Ureter (tissue), 1 donor: ENCODE measurements at regions not wholly inside any gene's neighbourhood (a gene's known extent, or its start where the extent isn't known, plus 50 kb on each side); places are given as distances from the start of the nearest gene placed in this dataset.
"Not testable (repeated sequence)": the region's sequence is repeated elsewhere in the genome, so short reads cannot be mapped to it uniquely, and the experiment has no call there.

Experiments
- DNase-seq: peaks from one replicate; pipeline ENCODE4 v3.0.0-alpha.2; 2020; ENCODE audit warnings: low spot score
- donor health status: DM: yes; HTN: yes; CAD: no.

DNA sequence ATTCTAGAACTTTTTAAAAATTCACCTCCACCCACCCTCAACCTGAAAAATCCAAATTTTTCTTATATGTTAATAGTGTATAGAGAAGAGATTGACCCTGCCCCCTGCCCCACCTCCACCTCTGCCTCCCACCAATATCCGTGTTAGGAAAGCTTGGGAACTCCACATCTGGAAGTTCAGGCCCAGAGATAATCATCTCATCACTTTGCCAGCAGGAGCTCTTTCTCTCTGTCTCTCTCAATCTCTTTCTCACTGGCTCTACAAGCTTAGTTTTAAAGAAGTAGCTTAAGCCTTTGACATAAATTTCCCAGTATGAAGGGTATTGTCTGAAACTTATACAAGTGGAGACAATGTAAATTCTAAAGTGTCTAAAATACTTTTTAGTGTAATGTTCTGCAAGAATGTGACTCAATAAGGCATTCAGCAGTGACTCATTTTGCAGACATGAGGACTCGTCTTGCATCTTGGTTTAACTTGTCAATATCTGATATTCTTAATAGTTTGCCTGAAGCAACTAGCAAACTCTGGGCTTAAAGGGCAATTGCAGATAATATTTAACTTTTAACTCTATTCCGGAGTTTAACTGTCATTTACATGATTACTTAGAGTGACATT lies 299.8 kb upstream of the EPHA3 start:
- DNase-seq, result no peak

DNA sequence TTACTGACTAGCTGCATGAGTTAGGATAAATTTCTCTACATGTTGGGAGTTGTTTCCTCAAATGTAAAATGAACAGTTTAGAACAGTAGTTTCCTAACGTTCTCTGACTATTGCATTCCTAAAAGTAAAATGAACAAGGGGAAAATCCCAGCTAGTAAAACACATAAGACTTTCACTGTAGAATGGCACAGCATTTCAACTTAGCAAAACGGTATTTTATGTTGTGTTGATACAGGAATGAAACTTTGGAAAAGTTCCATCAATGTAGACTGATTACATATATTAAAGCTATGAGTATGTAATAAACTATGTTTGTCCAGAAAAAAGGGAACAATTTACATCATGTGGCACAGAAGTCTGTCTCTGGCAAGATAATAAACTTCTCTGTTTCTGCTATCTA lies 297.4 kb upstream of the EPHA3 start:
- no peak for DNase-seq

DNA sequence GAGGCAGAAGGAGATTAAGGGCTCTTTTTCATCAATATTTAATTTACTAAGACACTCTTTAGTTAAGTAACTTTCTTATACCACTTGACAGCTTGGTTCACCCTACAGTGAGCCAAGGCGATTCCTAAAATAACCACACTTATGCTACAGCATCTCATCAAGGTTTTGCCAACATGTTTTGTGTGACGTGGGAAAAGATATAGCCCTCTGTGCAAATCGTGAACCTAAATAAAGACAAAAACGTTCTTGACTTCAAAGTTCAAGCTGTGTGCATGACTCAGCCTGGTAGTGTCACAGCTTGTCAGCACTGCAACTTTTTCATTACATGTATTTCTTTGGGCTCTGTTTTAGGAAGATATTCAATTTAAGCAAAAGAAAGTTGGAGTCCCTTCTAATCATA lies 297.0 kb upstream of the EPHA3 start:
- DNase-seq, result no peak

DNA sequence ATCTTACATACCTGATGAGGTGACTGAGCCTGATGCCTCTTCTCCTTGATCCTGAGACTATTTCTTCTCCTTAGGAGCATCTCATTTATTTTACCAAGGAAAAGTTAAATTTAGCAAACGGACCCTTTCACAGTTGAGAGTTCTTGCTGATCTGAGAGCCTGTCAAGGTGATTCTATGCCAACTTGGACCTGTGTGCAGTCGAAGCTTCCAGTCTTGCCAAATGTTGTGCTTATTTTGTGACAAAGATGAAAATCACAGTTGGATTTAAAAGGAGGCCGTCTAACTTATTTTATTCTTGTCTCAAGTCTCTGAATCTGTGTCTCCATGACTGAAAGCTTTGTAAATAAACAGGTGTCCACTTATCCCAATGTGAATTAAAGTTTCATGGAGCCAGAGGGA lies 296.3 kb upstream of the EPHA3 start:
- DNase-seq, result no peak

DNA sequence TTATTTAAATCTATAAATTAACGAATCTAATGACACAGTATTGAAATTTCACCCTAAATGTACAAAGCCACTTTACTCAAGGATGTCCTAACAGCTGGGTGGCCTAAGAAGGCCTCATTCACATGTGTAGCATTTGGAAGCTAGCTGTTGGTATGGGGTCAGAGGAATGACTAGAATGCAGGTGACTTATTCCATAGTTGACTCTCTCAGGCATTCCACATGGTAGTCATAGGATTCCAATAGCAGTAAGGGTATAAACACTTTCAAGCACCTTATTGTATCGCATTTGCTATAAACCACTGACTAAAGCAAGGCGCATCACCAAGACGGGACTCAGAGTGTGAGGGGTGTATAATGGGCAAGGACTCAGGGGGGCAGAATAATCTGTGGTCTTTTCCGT lies 294.8 kb upstream of the EPHA3 start:
- no peak for DNase-seq

DNA sequence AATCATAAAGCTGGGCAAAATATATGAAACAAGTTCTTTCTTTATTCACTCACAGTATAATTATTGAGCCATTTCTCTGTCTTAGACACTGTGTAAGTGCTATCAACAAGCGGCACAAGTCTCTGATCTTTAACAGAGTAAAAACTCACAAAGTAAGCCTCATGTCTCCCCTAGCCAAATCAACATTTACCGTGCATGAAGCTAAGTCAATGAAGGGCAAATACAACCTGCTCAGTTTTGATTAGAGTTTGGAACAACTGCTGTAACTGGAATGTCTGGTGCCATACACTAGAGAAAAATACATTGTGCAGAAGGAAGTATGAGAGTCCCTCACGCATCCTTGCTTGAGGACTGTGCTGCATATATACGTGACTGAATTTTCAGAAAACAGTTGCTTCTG lies 291.0 kb upstream of the EPHA3 start:
- no peak for DNase-seq

DNA sequence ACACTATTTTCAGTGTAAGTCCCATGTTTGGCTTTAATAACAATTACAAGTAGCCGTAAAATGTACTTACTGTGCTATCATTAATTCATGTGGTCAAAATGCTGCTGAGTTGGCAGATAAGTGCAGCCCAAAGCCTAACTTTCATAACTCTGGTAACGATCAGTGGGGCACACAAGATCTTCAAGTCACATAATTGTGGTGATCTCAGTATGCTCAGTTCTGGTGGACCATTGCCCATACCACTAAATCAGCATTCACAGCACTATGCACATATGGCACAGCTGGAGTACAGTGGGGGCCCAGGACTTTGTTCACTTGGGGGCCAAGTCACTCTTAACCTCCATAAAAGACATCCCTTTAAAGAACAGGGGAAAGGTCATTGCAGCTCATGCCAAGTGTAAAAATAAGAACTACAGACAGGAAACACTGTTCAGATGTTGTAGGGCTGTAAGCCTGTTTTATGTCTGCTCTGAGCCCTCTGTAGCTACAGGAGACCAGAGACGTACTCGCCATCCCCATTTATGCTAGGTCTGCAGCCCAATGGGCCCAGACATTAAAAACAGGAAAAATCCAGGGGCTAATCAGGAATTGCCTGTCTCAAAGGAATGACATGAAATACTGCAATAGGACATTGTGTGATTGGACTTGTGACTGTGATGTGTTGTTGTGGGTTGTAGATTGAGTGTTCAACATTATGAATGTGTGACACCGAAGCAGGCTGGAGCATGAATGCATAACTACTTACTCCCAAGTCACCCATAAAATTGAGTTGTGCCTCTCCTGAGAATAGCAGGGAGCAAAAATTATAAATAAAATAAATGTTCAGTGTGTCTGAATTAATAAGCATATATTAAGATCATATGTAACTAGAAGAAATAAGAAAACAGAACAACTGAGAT lies 282.5 kb upstream of the EPHA3 start:
- DNase-seq, result no peak

DNA sequence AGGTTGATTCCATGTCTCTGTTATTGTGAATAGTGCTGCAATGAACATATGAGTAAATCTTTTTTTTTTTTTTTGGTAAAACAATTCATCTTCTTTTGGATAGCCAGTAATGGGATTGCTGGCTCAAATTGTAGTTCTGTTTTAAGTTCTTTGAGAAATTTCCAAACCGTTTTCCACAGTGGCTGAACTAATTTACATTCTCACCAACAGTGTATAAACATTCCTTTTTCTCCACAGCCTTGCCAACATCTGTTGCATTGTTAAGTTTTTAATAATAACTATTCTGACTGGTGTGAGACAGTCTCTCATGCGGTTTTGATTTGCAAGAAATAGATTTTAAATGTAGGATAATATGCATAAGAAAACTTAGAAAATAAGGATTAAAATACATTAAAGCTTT lies 279.0 kb upstream of the EPHA3 start:
- no peak for DNase-seq

DNA sequence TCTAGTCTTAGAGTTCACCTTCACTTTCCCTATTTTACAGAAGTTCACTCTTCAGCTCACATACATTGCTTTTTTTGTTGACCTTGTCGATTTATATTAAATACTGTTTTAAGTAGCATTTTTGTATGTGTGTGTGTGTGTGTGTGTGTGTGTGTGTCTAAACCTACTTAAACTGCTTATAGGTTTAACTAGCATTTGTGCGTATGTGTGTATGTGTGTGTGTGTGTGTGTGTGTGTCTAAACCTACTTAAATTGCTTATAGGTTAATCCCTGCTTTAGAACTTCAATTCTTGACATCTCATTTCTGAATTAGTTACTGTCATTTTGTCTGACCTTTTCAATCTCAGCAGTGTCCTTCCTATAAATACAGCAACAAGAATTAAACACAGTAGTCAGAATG lies 254.8 kb upstream of the EPHA3 start:
- no peak for DNase-seq

DNA sequence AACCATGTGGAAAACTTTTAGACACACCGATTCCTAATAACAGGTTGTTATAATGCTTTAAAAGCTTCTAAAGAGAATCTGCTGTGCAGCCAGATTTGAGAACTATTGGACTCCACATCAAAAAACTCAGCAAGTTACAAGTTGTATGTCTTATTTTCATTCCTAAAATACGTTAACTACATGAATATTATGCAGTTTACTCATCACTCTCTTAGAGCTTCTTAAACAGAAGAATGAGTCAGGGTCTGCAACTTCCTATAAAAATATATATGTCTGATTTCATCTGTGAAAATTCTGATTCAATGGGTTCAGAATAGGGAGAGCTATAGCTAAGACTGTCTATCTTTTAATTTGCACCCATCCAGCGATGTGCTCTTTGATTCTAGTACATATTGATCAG lies 244.2 kb upstream of the EPHA3 start:
- no peak for DNase-seq

DNA sequence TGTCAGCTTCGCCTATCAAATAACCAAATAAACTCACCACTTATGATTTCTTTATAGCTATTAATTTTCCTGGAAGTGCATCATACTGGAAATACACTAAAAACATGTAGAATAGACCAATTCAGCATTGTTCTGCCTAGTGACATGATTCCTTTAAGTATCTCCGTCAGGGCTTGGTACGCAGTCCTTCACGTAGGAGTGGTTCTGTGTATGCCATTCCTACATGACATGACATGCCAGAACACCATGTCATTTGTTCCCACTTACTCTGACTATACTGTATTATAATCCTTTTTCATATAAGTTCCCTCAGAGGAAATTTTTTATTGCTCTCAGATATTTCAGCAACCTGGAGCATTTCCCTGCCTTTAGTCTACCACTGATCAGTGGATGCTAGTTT lies 230.7 kb upstream of the EPHA3 start:
- DNase-seq, result no peak

DNA sequence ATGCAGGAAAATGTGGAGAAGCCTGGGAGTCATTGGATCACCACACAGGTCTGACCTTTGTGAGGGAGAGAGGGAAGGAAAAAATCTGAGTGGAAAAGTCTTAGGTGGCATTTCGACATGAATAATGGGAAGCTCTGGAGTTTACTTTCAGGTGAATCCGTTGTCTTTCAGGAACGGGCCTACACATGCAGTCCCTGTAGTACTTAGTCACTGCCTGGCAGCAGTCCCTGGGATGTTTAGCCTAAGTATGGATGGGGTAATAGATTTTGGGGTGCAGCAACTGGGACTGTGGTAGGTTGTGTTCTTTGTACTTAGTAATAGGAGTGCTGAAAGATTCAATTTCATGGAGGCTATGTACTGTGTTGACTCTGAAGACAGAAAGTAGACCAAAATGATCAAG lies 227.5 kb upstream of the EPHA3 start:
- no peak for DNase-seq

DNA sequence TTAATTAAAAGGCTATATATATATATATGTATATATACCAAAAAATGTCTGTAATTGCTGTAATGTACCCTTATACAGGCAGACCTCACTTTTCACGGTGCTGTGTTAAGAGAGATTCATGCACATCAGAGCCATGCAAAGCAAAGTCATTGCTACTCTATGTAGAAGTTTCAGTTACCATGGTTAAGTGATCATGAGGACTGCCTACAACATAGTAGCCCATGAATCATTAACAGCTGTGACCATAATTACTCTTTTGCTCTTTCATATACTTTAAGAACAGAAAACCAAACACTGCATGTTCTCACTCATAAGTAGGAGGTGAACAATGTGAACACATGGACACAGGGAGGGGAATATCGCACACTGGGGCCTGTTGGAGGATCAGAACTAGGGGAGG lies 225.3 kb upstream of the EPHA3 start:
- no peak for DNase-seq

DNA sequence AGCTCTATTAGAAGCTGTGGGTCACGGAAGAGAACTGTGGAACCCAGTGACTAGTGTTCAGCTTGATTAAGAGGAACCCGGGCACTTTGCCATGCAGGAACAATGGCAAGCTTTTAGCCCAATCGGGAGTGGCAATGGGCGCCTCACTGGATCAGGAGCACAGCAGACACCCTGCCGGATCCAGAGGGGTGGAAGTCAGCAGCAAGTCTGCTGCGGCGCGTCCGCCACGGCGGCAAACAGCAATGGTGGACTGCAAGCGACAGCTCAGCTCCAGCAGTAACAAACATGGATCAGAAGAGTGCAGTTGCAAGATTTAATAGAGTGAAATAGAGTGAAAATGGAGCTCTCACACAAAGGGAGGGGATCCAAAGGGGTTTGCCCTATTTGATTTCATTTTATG lies 220.8 kb upstream of the EPHA3 start:
- DNase-seq, result not testable (repeated sequence)

DNA sequence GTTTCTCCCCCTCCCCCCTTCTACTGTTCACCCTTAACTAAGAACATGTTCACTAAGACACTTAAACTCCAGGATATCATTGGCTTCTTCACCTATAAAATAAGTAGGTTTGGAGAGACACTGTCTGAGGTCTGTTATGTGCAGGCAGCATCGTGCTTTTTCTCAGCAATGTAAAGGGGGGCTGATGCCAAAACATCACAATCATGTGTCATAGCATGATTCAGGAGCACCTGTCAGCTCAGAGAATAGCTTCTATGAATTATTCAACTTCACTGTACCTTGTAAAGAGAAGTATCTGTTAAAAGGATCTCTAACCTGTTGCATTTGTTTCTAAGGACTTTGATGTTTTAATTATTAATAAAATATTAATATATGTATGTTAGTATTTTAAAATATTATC lies 211.4 kb upstream of the EPHA3 start:
- no peak for DNase-seq

DNA sequence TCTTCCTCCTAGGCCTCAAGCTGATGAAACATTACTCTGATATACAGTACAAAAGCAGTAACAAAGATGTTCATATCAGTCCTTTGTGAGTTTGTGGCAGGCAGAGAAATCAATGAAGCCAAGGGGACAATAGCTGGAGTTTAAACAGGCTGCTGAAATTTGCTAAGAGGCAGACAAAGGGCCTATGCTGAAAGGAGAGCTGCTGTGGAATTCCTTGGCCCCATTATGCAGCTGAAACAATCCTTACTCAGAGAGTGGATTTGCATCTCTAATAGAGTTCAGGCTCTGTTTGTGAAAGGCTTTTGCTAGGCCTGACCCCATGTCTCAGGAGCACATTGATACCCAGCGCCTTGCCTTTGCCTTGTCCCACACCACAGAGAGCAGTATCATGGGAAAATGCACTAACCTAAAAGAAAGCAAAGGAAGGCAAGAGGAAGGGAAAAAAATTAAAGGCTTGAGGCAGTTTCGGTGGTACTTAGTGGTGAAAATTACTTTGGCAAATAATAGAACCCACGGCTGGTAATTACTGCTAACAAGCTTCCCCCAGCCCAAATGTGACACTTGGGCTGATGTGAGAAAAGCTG lies 195.0 kb upstream of the EPHA3 start:
- DNase-seq, result no peak

DNA sequence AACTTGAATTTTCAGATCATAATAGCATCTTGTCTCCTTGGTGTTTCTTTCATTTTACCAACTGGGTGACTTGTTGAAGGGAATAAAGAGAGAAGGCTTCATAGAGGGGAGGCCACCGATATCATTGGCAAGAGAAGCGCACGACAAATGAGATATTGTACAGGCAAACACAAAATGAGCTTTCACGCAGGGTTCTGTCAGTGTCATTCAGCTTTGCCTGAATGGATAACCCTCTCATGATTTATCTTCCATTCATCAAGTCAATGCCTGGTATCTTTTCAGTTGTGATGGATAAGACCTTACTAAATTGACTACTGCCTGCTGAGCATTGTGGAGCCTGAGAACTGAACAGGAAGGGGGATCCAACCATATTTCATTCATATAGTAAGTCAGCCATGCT lies 188.6 kb upstream of the EPHA3 start:
- DNase-seq, result no peak

DNA sequence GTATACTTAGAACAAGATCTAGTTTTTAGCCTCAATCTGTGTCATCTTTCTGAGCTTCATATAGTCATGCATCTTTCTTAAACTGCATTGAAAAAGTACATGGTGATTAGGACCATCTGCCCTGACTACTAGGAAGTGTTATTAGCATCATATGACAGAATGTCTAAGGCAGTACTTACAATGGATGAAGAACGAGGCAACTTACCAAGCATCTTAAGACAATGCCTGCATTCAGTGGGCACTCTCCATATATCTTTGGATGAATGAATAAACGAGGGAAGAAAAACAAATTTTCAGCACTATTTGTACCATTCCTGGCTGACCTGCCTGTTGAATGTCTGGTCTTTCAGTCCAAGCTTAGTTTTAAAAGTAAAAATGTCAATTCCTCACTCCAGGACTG lies 185.4 kb upstream of the EPHA3 start:
- DNase-seq, result no peak

DNA sequence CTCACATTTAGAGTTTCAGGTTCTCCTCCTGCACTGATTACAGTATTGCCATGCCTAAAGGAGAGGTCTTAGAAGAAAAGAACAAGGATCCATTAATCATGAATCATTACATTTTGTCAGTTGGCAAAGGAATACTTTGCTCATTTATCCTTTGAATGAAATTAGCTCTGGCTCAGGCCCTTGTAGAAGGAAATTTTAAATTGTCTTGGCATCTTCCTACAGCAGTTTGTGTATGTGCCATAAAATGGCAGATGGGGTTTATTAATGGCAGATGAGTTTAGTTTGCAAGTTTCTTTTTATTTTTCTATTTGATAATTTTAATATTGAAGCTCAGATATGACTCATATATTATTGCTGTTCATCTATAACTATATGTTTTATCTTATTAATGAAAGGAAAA lies 181.2 kb upstream of the EPHA3 start:
- no peak for DNase-seq

DNA sequence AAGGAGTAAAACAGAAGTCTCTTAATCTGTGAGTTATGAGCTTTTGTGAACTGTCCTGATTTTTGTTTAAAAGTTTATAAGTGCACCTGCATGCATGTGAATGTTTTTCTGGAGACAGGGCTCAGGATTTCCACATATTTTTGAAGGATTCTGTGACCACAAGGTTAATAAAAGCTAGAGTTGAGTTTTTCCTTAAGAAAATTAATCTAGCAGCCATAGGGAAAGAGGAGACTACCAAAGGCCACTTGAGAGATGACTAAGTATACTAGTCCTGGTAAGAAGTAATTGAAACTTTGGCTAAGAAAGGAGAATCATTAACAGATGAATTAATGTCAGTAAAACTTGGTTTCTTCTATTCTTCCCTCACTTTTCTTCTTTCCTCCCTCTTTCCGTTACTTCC lies 176.8 kb upstream of the EPHA3 start:
- DNase-seq, result no peak

DNA sequence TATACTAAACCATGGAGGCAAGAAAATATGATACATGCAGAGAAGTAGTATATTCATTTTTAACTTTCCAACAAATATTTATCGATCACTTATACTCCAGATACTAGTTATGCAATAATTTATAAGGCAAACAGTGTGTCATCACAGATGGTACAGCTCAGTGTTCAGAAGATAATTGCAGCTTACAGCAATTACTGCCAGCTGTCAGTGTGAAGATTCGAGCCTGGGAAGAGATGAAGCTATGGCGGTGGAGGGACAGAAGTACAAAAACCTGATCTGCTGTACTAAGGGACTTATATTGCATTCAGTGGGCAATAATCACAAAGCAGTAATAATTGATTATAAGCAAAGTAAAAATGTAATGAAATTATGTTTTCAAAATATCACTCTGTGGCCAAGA lies 170.6 kb upstream of the EPHA3 start:
- DNase-seq, result no peak

DNA sequence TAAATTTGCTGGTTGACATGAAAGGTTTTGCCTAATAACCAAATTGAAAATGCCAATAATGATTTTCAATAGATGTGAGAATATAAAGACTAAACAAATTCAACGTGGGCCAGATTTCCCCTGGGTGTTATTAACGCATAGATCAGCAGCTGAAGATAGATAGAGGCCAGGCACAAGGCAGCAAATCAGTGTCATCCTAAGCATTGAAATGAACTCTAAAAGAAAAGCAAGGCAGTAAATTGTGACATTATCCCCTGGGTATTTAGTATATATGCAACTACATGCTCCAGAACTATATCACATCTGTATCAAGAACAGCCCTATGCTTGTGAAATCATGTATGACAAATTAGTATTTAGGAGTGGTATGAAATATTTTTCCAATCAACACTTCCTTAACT lies 167.1 kb upstream of the EPHA3 start:
- no peak for DNase-seq

DNA sequence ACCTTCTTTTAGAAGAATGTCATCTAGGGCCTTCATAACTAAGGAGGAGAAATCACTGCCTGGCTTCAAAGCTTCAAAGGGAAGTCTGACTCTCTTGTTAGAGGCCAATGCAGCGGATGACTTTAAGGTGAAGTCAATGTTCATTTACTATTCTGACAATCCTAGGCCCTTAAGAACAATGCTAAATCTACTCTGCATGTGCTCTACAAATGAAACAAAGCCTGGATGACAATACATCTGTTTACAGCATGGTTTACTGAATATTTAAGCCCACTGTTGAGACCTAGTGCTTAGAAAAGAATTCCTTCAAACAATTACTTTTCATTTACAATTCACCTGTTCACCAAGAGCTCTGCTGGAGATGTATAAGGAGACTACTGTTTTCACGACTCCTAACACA lies 160.4 kb upstream of the EPHA3 start:
- no peak for DNase-seq
